HG02884 (cell line): ENCODE measurements at regions not wholly inside any gene's neighbourhood (a gene's known extent, or its start where the extent isn't known, plus 50 kb on each side); places are given as distances from the start of the nearest gene placed in this dataset.
"Not testable (repeated sequence)": the region's sequence is repeated elsewhere in the genome, so short reads cannot be mapped to it uniquely, and the experiment has no call there.

Experiments
- ATAC-seq: cut with Tn5 transposase; IDR thresholded peaks from one replicate; pipeline ENCODE4 v1.9.1; 2021; ENCODE audit warnings: mild to moderate bottlenecking, moderate library complexity; ENCODE audit not compliant: unreplicated experiment

GRCh38 chr6:25112322-25112773 is 166.8 kb upstream of the CARMIL1 start:
- no peak for ATAC-seq

- no peak for ATAC-seq
Measured at GRCh38 chr6:25113436-25113835, 165.7 kb upstream of the CARMIL1 start.

GRCh38 chr6:25118038-25118437 is 161.1 kb upstream of the CARMIL1 start:
- ATAC-seq, result no peak

- no peak for ATAC-seq
Measured at GRCh38 chr6:25121186-25121585, 158.0 kb upstream of the CARMIL1 start.

- no peak for ATAC-seq
Measured at GRCh38 chr6:25122001-25122400, 157.2 kb upstream of the CARMIL1 start.

- ATAC-seq, result no peak
Measured at GRCh38 chr6:25122622-25123237, 156.4 kb upstream of the CARMIL1 start.

- no peak for ATAC-seq
Measured at GRCh38 chr6:25124216-25124715, 154.9 kb upstream of the CARMIL1 start.

GRCh38 chr6:25125736-25126135 is 153.4 kb upstream of the CARMIL1 start:
- ATAC-seq, result no peak

GRCh38 chr6:25127076-25127837 is 151.9 kb upstream of the CARMIL1 start:
- no peak for ATAC-seq

GRCh38 chr6:25130518-25130917 is 148.7 kb upstream of the CARMIL1 start:
- ATAC-seq, result no peak

- ATAC-seq, result no peak
Measured at GRCh38 chr6:25132934-25133333, 146.2 kb upstream of the CARMIL1 start.

- no peak for ATAC-seq
Measured at GRCh38 chr6:25133568-25133967, 145.6 kb upstream of the CARMIL1 start.

- no peak for ATAC-seq
Measured at GRCh38 chr6:25136854-25137253, 142.3 kb upstream of the CARMIL1 start.

GRCh38 chr6:25137480-25137879 is 141.7 kb upstream of the CARMIL1 start:
- ATAC-seq, result no peak

- ATAC-seq, result no peak
Measured at GRCh38 chr6:25137916-25138232, 141.3 kb upstream of the CARMIL1 start.

- peak; percentile 92 for ATAC-seq
Measured at GRCh38 chr6:25138233-25138933, 140.8 kb upstream of the CARMIL1 start.

- peak; percentile 12 for ATAC-seq
Measured at GRCh38 chr6:25138934-25139415, 140.2 kb upstream of the CARMIL1 start.

GRCh38 chr6:25139608-25140007 is 139.6 kb upstream of the CARMIL1 start:
- ATAC-seq, result not testable (repeated sequence)

- no peak for ATAC-seq
Measured at GRCh38 chr6:25142506-25142905, 136.7 kb upstream of the CARMIL1 start.

GRCh38 chr6:25144919-25145318 is 134.3 kb upstream of the CARMIL1 start:
- ATAC-seq, result no peak

GRCh38 chr6:25147223-25147622 is 132.0 kb upstream of the CARMIL1 start:
- peak; percentile 99 for ATAC-seq

GRCh38 chr6:25150031-25150430 is 129.1 kb upstream of the CARMIL1 start:
- ATAC-seq, result no peak
